ENCODE measurements at regions not wholly inside any gene's neighbourhood (a gene's known extent, or its start where the extent isn't known, plus 50 kb on each side); places are given as distances from the start of the nearest gene placed in this dataset.

- H3K4me1 Mint-ChIP-seq (ENCODE audit: insufficient read depth, unreplicated experiment) = peaks cover 27% of the 10 kb centered on the region
- peaks cover 5% of the 10 kb centered on the region for H3K36me3 Mint-ChIP-seq (ENCODE audit: insufficient read depth, unreplicated experiment)
- CTCF ChIA-PET = interaction anchor here (0.7 to 1.3 kb wide), 3 partner anchors 61 to 566 kb away, joined by 3 to 5 read pairs (median 4); no protein-coding TSS in a partner anchor
- H3K27me3 Mint-ChIP-seq (ENCODE audit: insufficient read depth, unreplicated experiment) = no peaks in the 10 kb centered on the region
- intact Hi-C loops (cut with micrococcal nuclease) = loop anchor here (5.0 kb wide), 2 partner anchors 60 to 80 kb away; no protein-coding TSS in a partner anchor
- peak; percentile 31 for DNase-seq (ENCODE audit: unreplicated experiment)
- H3K9me3 Mint-ChIP-seq (ENCODE audit: unreplicated experiment) = peaks cover 9% of the 10 kb centered on the region
- no TSS peak for BruUV-seq (replicated peaks)
- POLR2A ChIA-PET = interaction anchor here (0.6 to 1.3 kb wide), 2 partner anchors 16 to 1543 kb away, joined by 3 read pairs; no protein-coding TSS in a partner anchor
- no peak overlapping the region for H3K4me3 Mint-ChIP-seq (ENCODE audit: unreplicated experiment)
- peak overlapping the region; percentile 99 for H3K27ac Mint-ChIP-seq (ENCODE audit: low read depth, unreplicated experiment)
- no peak for TF ChIP-seq CTCF (IDR thresholded peaks at IDR 0.05; ENCODE audit: unreplicated experiment)
Measured at GRCh38 chr2:224222291-224222690, 179.6 kb downstream of the FAM124B start.

- BruUV-seq (replicated peaks) = TSS peak; percentile 62
- peak; percentile 93 for DNase-seq (ENCODE audit: unreplicated experiment)
- peak overlapping the region; percentile 99 for H3K27ac Mint-ChIP-seq (ENCODE audit: low read depth, unreplicated experiment)
- peaks cover 9% of the 10 kb centered on the region for H3K9me3 Mint-ChIP-seq (ENCODE audit: unreplicated experiment)
- intact Hi-C loops (cut with micrococcal nuclease) = loop anchor here (2.0 to 5.0 kb wide), 3 partner anchors 61 to 183 kb away; partner anchors contain the start of gene SERPINE2
- no peak for TF ChIP-seq CTCF (IDR thresholded peaks at IDR 0.05; ENCODE audit: unreplicated experiment)
- ChIA-PET POLR2A (interaction anchor here (0.6 to 1.3 kb wide), 4 partner anchors 17 to 1544 kb away, joined by 3 read pairs; no protein-coding TSS in a partner anchor), CTCF (interaction anchor here (0.6 to 1.0 kb wide), 3 partner anchors 21 to 252 kb away, joined by 3 read pairs; no protein-coding TSS in a partner anchor)
- H3K4me3 Mint-ChIP-seq (ENCODE audit: unreplicated experiment) = no peak overlapping the region
- H3K27me3 Mint-ChIP-seq (ENCODE audit: insufficient read depth, unreplicated experiment) = no peaks in the 10 kb centered on the region
- H3K36me3 Mint-ChIP-seq (ENCODE audit: insufficient read depth, unreplicated experiment) = peaks cover 5% of the 10 kb centered on the region
- peaks cover 27% of the 10 kb centered on the region for H3K4me1 Mint-ChIP-seq (ENCODE audit: insufficient read depth, unreplicated experiment)
Measured at GRCh38 chr2:224221455-224221913, 180.4 kb downstream of the FAM124B start.

GRCh38 chr2:224220586-224221255 lies 181.2 kb downstream of the FAM124B start:
- intact Hi-C loops (cut with micrococcal nuclease) = loop anchor here (2.0 to 5.0 kb wide), 3 partner anchors 62 to 182 kb away; partner anchors contain the start of gene SERPINE2
- ChIA-PET POLR2A (interaction anchor here (0.6 to 1.3 kb wide), 7 partner anchors 18 to 279 kb away, joined by 3 to 4 read pairs (median 3); no protein-coding TSS in a partner anchor), CTCF (interaction anchor here (0.6 to 1.0 kb wide), 3 partner anchors 20 to 251 kb away, joined by 3 read pairs; no protein-coding TSS in a partner anchor)
- peak; percentile 40 for DNase-seq (ENCODE audit: unreplicated experiment)
- Mint-ChIP-seq H3K9me3 (ENCODE audit: unreplicated experiment) (peaks cover 9% of the 10 kb centered on the region), H3K36me3 (ENCODE audit: insufficient read depth, unreplicated experiment) (peaks cover 5% of the 10 kb centered on the region), H3K4me1 (ENCODE audit: insufficient read depth, unreplicated experiment) (peaks cover 27% of the 10 kb centered on the region), H3K4me3 (ENCODE audit: unreplicated experiment) (no peak overlapping the region), H3K27me3 (ENCODE audit: insufficient read depth, unreplicated experiment) (no peaks in the 10 kb centered on the region), H3K27ac (ENCODE audit: low read depth, unreplicated experiment) (peak overlapping the region; percentile 99)
- TF ChIP-seq CTCF (IDR thresholded peaks at IDR 0.05; ENCODE audit: unreplicated experiment) = no peak
- no TSS peak for BruUV-seq (replicated peaks)

- H3K27ac Mint-ChIP-seq (ENCODE audit: low read depth, unreplicated experiment) = no peak overlapping the region
- CTCF ChIA-PET = interaction anchor here (0.7 kb wide), 1 partner anchor 1508 kb away, joined by 3 read pairs; no protein-coding TSS in a partner anchor
- intact Hi-C loops (cut with micrococcal nuclease) = loop anchor here (2.0 to 5.0 kb wide), 3 partner anchors 63 to 181 kb away; partner anchors contain the start of gene SERPINE2
- H3K27me3 Mint-ChIP-seq (ENCODE audit: insufficient read depth, unreplicated experiment) = no peaks in the 10 kb centered on the region
- peaks cover 9% of the 10 kb centered on the region for H3K9me3 Mint-ChIP-seq (ENCODE audit: unreplicated experiment)
- peaks cover 27% of the 10 kb centered on the region for H3K4me1 Mint-ChIP-seq (ENCODE audit: insufficient read depth, unreplicated experiment)
- TF ChIP-seq CTCF (IDR thresholded peaks at IDR 0.05; ENCODE audit: unreplicated experiment) = no peak
- H3K36me3 Mint-ChIP-seq (ENCODE audit: insufficient read depth, unreplicated experiment) = peaks cover 5% of the 10 kb centered on the region
- no TSS peak for BruUV-seq (replicated peaks)
- no peak for DNase-seq (ENCODE audit: unreplicated experiment)
- H3K4me3 Mint-ChIP-seq (ENCODE audit: unreplicated experiment) = no peak overlapping the region
- POLR2A ChIA-PET = interaction anchor here (1.0 kb wide), 1 partner anchor 56 kb away, joined by 3 read pairs; no protein-coding TSS in a partner anchor
Measured at GRCh38 chr2:224219781-224220180, 180.7 kb upstream of the SERPINE2 start.
